MV-4-11 (cell line): ENCODE measurements at regions not wholly inside any gene's neighbourhood (a gene's known extent, or its start where the extent isn't known, plus 50 kb on each side); places are given as distances from the start of the nearest gene placed in this dataset.

ENCODE experiments used
- DNase-seq: peaks from one replicate; lab custom pipeline; 2025; lab: John Stamatoyannopoulos, UW

GRCh38 chr10:56606202-56606601 is 245.1 kb upstream of the ZWINT start:
- DNase-seq, result no peak

- DNase-seq, result no peak
Observed at GRCh38 chr10:56605051-56605450, 244.0 kb upstream of the ZWINT start.

- DNase-seq, result no peak
Observed at GRCh38 chr10:56604624-56605023, 243.6 kb upstream of the ZWINT start.

- DNase-seq, result no peak
Observed at GRCh38 chr10:56599201-56599600, 238.1 kb upstream of the ZWINT start.

GRCh38 chr10:56596257-56596656 is 235.2 kb upstream of the ZWINT start:
- no peak for DNase-seq

- DNase-seq, result no peak
Observed at GRCh38 chr10:56593120-56593519, 232.1 kb upstream of the ZWINT start.

- DNase-seq, result no peak
Observed at GRCh38 chr10:56586461-56586891, 225.4 kb upstream of the ZWINT start.

- no peak for DNase-seq
Observed at GRCh38 chr10:56585447-56586171, 224.6 kb upstream of the ZWINT start.

- no peak for DNase-seq
Observed at GRCh38 chr10:56583316-56583715, 222.3 kb upstream of the ZWINT start.

- no peak for DNase-seq
Observed at GRCh38 chr10:56567580-56567979, 206.5 kb upstream of the ZWINT start.

- no peak for DNase-seq
Observed at GRCh38 chr10:56561336-56561735, 200.3 kb upstream of the ZWINT start.

GRCh38 chr10:56551037-56551436 is 190.0 kb upstream of the ZWINT start:
- DNase-seq, result no peak

GRCh38 chr10:56547163-56547562 is 186.1 kb upstream of the ZWINT start:
- no peak for DNase-seq

GRCh38 chr10:56537984-56538383 is 176.9 kb upstream of the ZWINT start:
- DNase-seq, result no peak

GRCh38 chr10:56522166-56522565 is 161.1 kb upstream of the ZWINT start:
- no peak for DNase-seq

GRCh38 chr10:56508562-56508961 is 147.5 kb upstream of the ZWINT start:
- no peak for DNase-seq

GRCh38 chr10:56507033-56507432 is 146.0 kb upstream of the ZWINT start:
- DNase-seq, result no peak

GRCh38 chr10:56505555-56505954 is 144.5 kb upstream of the ZWINT start:
- DNase-seq, result no peak

- DNase-seq, result no peak
Observed at GRCh38 chr10:56496186-56496486, 135.1 kb upstream of the ZWINT start.

- DNase-seq, result no peak
Observed at GRCh38 chr10:56487746-56488145, 126.7 kb upstream of the ZWINT start.

- peak; percentile 15 for DNase-seq
Observed at GRCh38 chr10:56481521-56482091, 120.5 kb upstream of the ZWINT start.

GRCh38 chr10:56472978-56473377 is 111.9 kb upstream of the ZWINT start:
- no peak for DNase-seq

- DNase-seq, result no peak
Observed at GRCh38 chr10:56470701-56471100, 109.6 kb upstream of the ZWINT start.

- no peak for DNase-seq
Observed at GRCh38 chr10:56469482-56469881, 108.4 kb upstream of the ZWINT start.
